ENCODE measurements at regions not wholly inside any gene's neighbourhood (a gene's known extent, or its start where the extent isn't known, plus 50 kb on each side); places are given as distances from the start of the nearest gene placed in this dataset.

- no peak overlapping the region for H3K4me3 ChIP-seq (ENCODE audit: low read depth, low read length)
- no peak for TF ChIP-seq CTCF (IDR thresholded peaks at IDR 0.05; ENCODE audit: control insufficient read depth, extremely low read depth, insufficient read depth)
- no peak for DNase-seq (ENCODE audit: low read depth)
These were observed 282.6 kb upstream of the ACTRT1 start for GRCh38 chrX:128334821-128335220.

- H3K4me3 ChIP-seq (ENCODE audit: low read depth, low read length), result no peak overlapping the region
- no peak for TF ChIP-seq CTCF (IDR thresholded peaks at IDR 0.05; ENCODE audit: control insufficient read depth, extremely low read depth, insufficient read depth)
- no peak for DNase-seq (ENCODE audit: low read depth)
These were observed 258.7 kb upstream of the ACTRT1 start for GRCh38 chrX:128310912-128311311.

- no peak for TF ChIP-seq CTCF (IDR thresholded peaks at IDR 0.05; ENCODE audit: control insufficient read depth, extremely low read depth, insufficient read depth)
- no peak overlapping the region for H3K4me3 ChIP-seq (ENCODE audit: low read depth, low read length)
- DNase-seq (ENCODE audit: low read depth), result no peak
These were observed 257.1 kb upstream of the ACTRT1 start for GRCh38 chrX:128309311-128309710.

- no peak for TF ChIP-seq CTCF (IDR thresholded peaks at IDR 0.05; ENCODE audit: control insufficient read depth, extremely low read depth, insufficient read depth)
- DNase-seq (ENCODE audit: low read depth), result no peak
- no peak overlapping the region for H3K4me3 ChIP-seq (ENCODE audit: low read depth, low read length)
These were observed 242.0 kb upstream of the ACTRT1 start for GRCh38 chrX:128294198-128294597.

- no peak for DNase-seq (ENCODE audit: low read depth)
- TF ChIP-seq CTCF (IDR thresholded peaks at IDR 0.05; ENCODE audit: control insufficient read depth, extremely low read depth, insufficient read depth), result no peak
- H3K4me3 ChIP-seq (ENCODE audit: low read depth, low read length), result no peak overlapping the region
These were observed 235.5 kb upstream of the ACTRT1 start for GRCh38 chrX:128287693-128288092.

GRCh38 chrX:128250621-128251020, 198.4 kb upstream of the ACTRT1 start:
- H3K4me3 ChIP-seq (ENCODE audit: low read depth, low read length), result no peak overlapping the region
- no peak for TF ChIP-seq CTCF (IDR thresholded peaks at IDR 0.05; ENCODE audit: control insufficient read depth, extremely low read depth, insufficient read depth)
- DNase-seq (ENCODE audit: low read depth), result peak; percentile 57

GRCh38 chrX:128216364-128216763, 164.2 kb upstream of the ACTRT1 start:
- H3K4me3 ChIP-seq (ENCODE audit: low read depth, low read length), result no peak overlapping the region
- no peak for TF ChIP-seq CTCF (IDR thresholded peaks at IDR 0.05; ENCODE audit: control insufficient read depth, extremely low read depth, insufficient read depth)
- DNase-seq (ENCODE audit: low read depth), result no peak

Data from LNCaP clone FGC (cell line).